ENCODE measurements at regions not wholly inside any gene's neighbourhood (a gene's known extent, or its start where the extent isn't known, plus 50 kb on each side); places are given as distances from the start of the nearest gene placed in this dataset.
"Not testable (repeated sequence)": the region's sequence is repeated elsewhere in the genome, so short reads cannot be mapped to it uniquely, and the experiment has no call there.

DNA sequence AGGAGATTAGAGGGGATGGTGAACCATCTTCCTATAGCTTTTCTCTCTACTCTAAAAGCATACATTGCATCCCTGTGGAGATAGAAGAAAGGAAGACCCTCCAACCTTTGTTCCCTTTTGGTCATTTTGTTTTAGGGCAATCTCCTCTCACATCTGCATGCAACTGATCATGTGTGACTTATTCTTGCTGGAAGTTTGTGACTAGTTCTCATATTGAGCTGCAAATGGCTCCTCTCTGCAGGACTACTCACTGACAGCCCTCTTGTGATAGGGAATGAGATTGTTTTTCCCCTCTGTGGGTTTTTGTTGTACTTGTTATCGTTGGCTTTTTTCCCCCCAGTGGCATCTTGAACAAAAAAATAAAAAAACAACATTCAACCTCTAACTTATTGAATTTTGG, 416.0 kb upstream of the CNTNAP5 start:
- DNase-seq (no peak), ATAC-seq (no peak)
- Histone ChIP-seq H3K36me3 (ENCODE audit: low read depth) (no peaks in the 10 kb centered on the region), H3K9me3 (peaks cover 44% of the 10 kb centered on the region), H3K4me3 (no peak overlapping the region), H3K4me1 (ENCODE audit: low read depth) (no peaks in the 10 kb centered on the region)
- intact Hi-C loops (cut with DNase I, micrococcal nuclease), result no loop called here
- TF ChIP-seq, protein P1, sequence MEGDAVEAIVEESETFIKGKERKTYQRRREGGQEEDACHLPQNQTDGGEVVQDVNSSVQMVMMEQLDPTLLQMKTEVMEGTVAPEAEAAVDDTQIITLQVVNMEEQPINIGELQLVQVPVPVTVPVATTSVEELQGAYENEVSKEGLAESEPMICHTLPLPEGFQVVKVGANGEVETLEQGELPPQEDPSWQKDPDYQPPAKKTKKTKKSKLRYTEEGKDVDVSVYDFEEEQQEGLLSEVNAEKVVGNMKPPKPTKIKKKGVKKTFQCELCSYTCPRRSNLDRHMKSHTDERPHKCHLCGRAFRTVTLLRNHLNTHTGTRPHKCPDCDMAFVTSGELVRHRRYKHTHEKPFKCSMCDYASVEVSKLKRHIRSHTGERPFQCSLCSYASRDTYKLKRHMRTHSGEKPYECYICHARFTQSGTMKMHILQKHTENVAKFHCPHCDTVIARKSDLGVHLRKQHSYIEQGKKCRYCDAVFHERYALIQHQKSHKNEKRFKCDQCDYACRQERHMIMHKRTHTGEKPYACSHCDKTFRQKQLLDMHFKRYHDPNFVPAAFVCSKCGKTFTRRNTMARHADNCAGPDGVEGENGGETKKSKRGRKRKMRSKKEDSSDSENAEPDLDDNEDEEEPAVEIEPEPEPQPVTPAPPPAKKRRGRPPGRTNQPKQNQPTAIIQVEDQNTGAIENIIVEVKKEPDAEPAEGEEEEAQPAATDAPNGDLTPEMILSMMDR (IDR thresholded peaks at IDR 0.05), result no peak

DNA sequence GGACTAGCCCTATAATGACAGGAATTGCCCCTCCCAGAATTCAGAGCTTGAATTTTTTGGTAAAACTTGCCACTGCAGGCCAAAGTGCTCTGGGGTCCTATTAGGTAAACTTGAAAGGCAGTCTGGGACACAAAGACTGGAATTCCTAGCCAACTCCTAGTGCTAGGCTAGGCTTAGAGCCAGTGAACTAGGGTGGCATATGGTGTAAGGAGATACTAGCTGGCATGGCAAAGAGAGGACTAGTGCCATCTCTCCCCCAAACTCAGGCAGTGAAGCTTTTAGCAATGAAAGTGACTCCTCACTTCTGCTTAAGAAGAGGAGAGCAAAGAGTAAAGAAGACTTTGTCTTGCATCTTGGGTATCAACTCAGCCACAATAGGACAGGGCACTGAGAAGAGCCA, 410.5 kb upstream of the CNTNAP5 start:
- Histone ChIP-seq H3K36me3 (ENCODE audit: low read depth) (no peaks in the 10 kb centered on the region), H3K4me1 (ENCODE audit: low read depth) (no peaks in the 10 kb centered on the region), H3K9me3 (peaks cover 66% of the 10 kb centered on the region), H3K4me3 (no peak overlapping the region)
- no peak for DNase-seq
- no peak for ATAC-seq
- intact Hi-C loops (cut with DNase I, micrococcal nuclease), result no loop called here
- TF ChIP-seq, protein P1 (IDR thresholded peaks at IDR 0.05), result no peak

DNA sequence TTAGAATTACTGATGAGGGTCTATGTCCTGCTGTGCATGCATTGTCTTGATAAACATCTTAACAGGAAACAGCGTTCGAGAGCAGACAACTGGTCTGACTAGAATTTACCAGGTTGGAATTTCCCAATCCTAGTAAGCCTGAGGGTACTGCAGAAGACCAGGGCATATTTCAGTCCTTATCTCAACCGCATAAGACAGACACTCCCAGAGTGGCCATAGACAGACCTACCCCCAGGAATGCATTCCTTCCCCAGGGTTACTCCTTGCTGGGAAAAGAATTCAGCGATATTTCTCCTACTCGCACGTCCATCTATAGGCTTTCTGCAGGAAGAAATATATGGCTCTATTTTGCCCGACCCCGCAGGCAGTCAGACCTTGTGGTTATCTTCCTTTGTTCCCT, 406.4 kb upstream of the CNTNAP5 start:
- DNase-seq; H3K4me1 ChIP-seq (ENCODE audit: low read depth); intact Hi-C loops (cut with DNase I, micrococcal nuclease); H3K4me3 ChIP-seq; H3K36me3 ChIP-seq (ENCODE audit: low read depth); ATAC-seq: not testable (repeated sequence)
- peaks cover 45% of the 10 kb centered on the region for H3K9me3 ChIP-seq

DNA sequence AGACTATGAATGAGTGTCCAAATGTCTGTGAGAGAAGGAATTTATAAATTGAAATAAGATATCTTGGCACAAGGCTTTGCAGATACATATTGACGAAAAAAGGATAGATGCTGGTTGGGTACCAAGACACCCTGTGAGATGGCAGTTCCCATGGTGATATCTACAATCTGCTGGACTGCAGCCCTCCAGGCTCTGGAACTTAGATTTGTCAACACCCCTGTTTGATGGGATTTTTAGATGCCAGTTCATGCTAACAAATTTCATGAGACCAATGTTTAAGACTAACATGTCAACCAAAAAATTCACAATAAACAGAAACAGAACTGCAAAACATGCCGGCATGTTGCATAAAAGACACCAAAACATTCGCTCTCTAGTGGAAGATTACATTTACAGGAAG, 400.3 kb upstream of the CNTNAP5 start:
- intact Hi-C loops (cut with DNase I, micrococcal nuclease), result no loop called here
- no peak overlapping the region for H3K4me3 ChIP-seq
- peaks cover 21% of the 10 kb centered on the region for H3K9me3 ChIP-seq
- H3K4me1 ChIP-seq (ENCODE audit: low read depth), result no peaks in the 10 kb centered on the region
- no peaks in the 10 kb centered on the region for H3K36me3 ChIP-seq (ENCODE audit: low read depth)
- ATAC-seq (no peak), DNase-seq (no peak)
- TF ChIP-seq, protein P1 (IDR thresholded peaks at IDR 0.05), result no peak

DNA sequence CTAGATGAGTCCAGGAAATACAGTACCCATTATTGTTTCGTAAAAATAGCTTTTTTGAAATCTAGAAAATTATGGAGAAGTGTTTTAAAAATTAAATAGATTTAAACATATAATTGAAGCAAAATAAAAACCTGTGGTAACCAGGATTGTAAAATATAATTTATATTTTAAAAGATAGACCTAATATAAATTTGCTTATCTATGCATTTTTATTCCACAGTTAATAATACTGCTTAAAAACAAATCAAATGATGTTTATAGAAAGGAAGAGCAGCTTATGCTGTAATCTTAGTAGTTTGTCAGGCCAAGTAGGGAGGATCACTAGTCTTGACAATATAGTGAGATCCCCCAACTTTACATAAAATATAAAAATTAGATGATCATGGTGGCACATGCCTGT, 388.9 kb upstream of the CNTNAP5 start:
- no peaks in the 10 kb centered on the region for H3K9me3 ChIP-seq
- ATAC-seq (no peak), DNase-seq (no peak)
- no peaks in the 10 kb centered on the region for H3K36me3 ChIP-seq (ENCODE audit: low read depth)
- intact Hi-C loops (cut with DNase I, micrococcal nuclease), result no loop called here
- no peak overlapping the region for H3K4me3 ChIP-seq
- no peaks in the 10 kb centered on the region for H3K4me1 ChIP-seq (ENCODE audit: low read depth)
- TF ChIP-seq, protein P1 (IDR thresholded peaks at IDR 0.05), result no peak

DNA sequence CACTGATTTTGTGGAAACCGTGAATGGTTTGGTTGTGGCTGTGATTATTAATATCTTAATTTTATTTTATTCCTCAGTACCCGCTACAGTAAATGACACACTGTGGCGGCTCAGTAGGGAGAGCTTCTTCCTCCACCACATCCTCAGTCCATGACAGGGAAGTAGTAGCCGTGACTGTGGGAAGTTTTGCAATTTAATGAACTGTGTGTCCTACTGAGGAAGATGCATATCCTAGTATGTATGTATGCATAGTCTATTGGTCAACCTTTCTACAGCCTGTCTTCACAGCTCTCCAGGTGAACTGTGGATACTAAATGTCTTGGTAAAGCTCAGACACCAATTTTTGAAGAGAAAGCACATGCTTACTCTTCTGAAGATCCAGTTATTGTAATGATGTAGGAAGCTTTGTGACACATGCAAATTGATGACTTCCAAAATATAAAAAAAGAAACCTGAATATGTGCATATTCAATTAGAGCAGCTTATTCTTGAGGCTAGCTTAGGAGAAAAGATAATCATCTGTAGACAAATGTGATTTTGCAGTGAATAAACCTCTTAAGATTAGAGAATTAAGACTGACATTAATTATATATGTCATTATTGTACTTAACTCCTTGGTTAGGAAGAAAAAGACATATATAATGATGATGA, 384.3 kb upstream of the CNTNAP5 start:
- ATAC-seq (no peak), DNase-seq (no peak)
- H3K9me3 ChIP-seq, result peaks cover 4% of the 10 kb centered on the region
- TF ChIP-seq, protein P1 (IDR thresholded peaks at IDR 0.05), result no peak
- H3K4me3 ChIP-seq, result no peak overlapping the region
- H3K4me1 ChIP-seq (ENCODE audit: low read depth), result no peaks in the 10 kb centered on the region
- H3K36me3 ChIP-seq (ENCODE audit: low read depth), result no peaks in the 10 kb centered on the region
- intact Hi-C loops (cut with DNase I, micrococcal nuclease), result no loop called here
